GM18951 (cell line): ENCODE measurements at regions not wholly inside any gene's neighbourhood (a gene's known extent, or its start where the extent isn't known, plus 50 kb on each side); places are given as distances from the start of the nearest gene placed in this dataset.

ENCODE experiments used
- POLR2A ChIP-seq: IDR thresholded peaks from 4 replicates; pipeline ENCODE4 v1.6.1; 2011; ENCODE audit warnings: mild to moderate bottlenecking; ENCODE audit not compliant: insufficient read length, insufficient read depth; ENCODE audit errors: extremely low read depth
- in situ Hi-C: fragments of 300-500 bp; cut with MboI; formaldehyde crosslinking; loops from one replicate; pipeline ENCODE4 v1.12.0; 2022; ENCODE audit warnings: low sequenced_read_pairs, mixed read lengths, inconsistent platforms; ENCODE audit not compliant: unreplicated experiment

- no peak for TF ChIP-seq POLR2A
- in situ Hi-C loops = no loop called here
These were observed 626.7 kb upstream of the ADAMTS16 start for GRCh38 chr5:4513381-4513780.

GRCh38 chr5:4514067-4514648 is 626.0 kb upstream of the ADAMTS16 start:
- in situ Hi-C loops = no loop called here
- TF ChIP-seq POLR2A = no peak

- in situ Hi-C loops = no loop called here
- TF ChIP-seq POLR2A = no peak
These were observed 621.0 kb upstream of the ADAMTS16 start for GRCh38 chr5:4518903-4519672.

GRCh38 chr5:4520559-4520958 is 619.6 kb upstream of the ADAMTS16 start:
- no peak for TF ChIP-seq POLR2A
- in situ Hi-C loops = no loop called here

GRCh38 chr5:4523038-4523437 is 617.1 kb upstream of the ADAMTS16 start:
- no peak for TF ChIP-seq POLR2A
- in situ Hi-C loops = no loop called here

DNA sequence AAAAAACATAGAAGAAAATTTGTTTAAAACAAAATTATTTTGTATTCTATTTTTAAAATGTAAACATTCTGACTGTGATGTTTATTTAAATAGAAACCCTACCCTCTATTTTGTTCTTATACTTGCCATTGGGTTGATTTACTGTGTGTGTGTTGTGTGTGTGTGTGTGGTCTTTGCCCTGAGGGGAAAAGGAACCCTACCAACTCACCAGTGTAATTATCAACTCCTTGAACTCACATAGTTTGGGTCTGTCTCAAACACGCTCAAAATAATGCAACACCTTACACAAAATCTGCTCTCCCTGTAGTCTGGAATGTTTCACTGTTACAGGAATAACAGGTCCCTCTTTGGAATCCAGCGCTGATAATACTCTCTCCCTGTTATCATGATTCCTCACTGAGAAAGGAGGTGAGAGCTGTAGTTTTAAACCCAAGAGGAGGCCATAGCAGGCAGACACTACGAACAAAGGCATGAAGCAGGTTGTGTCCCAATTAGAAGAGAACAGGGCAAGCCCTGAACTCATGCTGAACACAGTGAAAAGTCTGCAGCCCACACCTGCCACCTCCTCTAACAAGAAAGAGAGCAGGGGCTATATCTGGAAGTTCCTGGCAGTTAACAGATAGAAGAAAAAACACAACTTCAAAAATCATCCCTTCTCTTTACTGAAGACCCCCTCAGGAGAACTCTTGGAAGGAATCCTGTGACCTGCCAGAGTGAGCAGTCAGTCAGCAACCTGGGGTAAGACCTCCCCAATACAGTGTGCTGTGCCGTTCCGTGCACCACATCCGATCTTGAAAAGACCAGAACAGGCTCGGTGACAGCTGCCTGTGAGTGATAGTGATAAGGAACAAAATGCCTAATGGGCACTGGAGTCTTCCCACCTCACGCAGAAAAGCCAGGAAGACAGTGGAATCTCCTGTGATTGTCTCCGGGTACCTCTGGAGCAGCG is 608.1 kb upstream of the ADAMTS16 start:
- in situ Hi-C loops = no loop called here
- no peak for TF ChIP-seq POLR2A

- in situ Hi-C loops = no loop called here
- TF ChIP-seq POLR2A = no peak
These were observed 607.4 kb upstream of the ADAMTS16 start for GRCh38 chr5:4532705-4533080.

GRCh38 chr5:4533457-4534105 is 606.5 kb upstream of the ADAMTS16 start:
- in situ Hi-C loops = no loop called here
- no peak for TF ChIP-seq POLR2A

- no peak for TF ChIP-seq POLR2A
- in situ Hi-C loops = no loop called here
These were observed 602.6 kb upstream of the ADAMTS16 start for GRCh38 chr5:4537489-4537888.

DNA sequence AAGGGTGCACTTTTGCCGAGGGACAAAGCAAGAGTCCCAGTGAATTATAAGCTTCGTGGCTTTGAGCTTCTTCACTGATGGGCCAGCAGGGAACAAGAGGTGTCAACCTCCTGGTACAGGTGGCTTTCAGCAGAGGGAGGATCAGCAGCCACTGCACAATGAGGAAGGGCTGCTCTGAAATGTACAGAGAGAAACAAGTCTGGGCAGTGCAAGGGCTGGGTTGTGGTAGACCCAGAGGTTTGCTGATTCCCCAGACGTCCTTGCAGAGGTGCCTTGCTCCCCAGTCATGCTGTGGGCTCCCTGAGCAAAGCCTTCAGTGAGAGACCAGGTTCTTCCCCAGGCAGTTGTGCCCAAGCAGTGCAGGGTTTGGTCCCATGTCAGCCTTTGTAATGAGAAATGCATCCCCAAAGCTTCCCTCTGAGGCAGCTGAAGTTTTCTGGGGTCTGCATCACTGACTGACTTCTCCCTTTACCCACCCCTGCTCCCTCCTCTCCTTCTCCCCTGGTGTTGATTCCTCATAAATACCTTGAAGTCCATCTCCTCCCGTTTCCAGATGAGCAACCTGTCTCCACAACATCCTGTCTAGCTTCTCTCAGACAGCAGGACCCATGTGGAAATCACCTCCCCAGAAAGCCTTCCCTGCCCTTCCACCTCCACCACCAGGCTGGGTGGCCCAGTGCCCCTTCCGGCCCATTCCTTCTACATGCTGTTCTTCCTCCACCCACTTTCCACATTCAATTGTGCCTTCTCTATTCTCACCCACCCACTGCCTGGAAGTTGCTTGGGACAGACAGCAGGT is 599.6 kb upstream of the ADAMTS16 start:
- no peak for TF ChIP-seq POLR2A
- in situ Hi-C loops = no loop called here

GRCh38 chr5:4541334-4541733 is 598.8 kb upstream of the ADAMTS16 start:
- TF ChIP-seq POLR2A = no peak
- in situ Hi-C loops = no loop called here

DNA sequence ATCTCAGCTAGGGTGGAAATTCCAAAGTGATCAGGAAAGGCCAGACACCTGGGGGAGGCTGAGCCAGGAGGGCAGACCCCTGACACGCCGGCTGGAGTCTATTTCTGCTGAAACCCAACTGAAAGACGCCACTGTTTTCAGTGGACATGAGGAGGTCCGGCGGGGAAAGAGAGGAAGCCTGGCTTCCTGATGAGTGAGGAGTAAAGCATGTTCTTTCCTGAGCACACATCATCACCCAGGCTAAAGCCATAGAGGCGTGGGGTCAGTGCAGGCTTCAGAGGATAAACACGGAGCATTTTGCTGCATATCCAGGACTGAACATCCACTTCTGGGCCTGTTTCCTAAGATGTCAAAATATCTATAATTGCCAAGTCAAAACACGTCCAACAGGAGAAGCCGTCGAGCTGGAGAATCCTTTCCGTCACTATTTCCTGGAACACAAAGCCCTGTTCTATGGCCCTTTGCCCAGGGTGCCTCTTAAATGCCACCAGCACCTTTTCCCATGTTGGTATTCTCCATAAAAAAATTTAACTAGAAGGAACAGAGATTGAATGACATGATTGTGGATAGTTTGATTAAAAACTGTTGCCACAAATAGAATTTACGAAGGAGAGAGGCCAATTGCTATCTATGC is 597.9 kb upstream of the ADAMTS16 start:
- in situ Hi-C loops = no loop called here
- TF ChIP-seq POLR2A = no peak
